Heart left ventricle (tissue), 16 donors: ENCODE measurements at regions not wholly inside any gene's neighbourhood (a gene's known extent, or its start where the extent isn't known, plus 50 kb on each side); places are given as distances from the start of the nearest gene placed in this dataset.
A peak's percentile ranks its signal among the peaks of the same experiment; 100 is the strongest.

ENCODE experiments used
- ATAC-seq, 4 donors: fragments of 200-7000 bp; cut with Tn5 transposase; one replicate each; pipeline ENCODE4 v1.9.1; 2020 to 2022; ENCODE audit warnings: moderate library complexity in 4 of 4, mild to moderate bottlenecking in 3 of 4, moderate number of reproducible peaks in 1 of 4
- DNase-seq, 5 donors: peaks; one replicate each; pipeline ENCODE4 v3.0.0-alpha.2; 2020
- H3K27ac ChIP-seq, 12 donors: fragments of 200-600 bp; sonication (generic) in 4 of 12; one replicate each; pipeline versions ENCODE4 v1.5.0 to v1.8.0; 2016 to 2022; ENCODE audit warnings: mild to moderate bottlenecking in 2 of 12
- H3K27me3 ChIP-seq, 9 donors: fragments of 200-600 bp; sonication (generic) in 2 of 9; one replicate each; pipeline versions ENCODE4 v1.5.1 to v1.8.0; 2016 to 2022; ENCODE audit warnings: mild to moderate bottlenecking in 3 of 9
- H3K36me3 ChIP-seq, 9 donors: fragments of 200-600 bp; sonication (generic) in 2 of 9; one replicate each; pipeline versions ENCODE4 v1.5.0 to v1.8.0; 2018 to 2022; ENCODE audit warnings: mild to moderate bottlenecking in 2 of 9
- H3K4me1 ChIP-seq, 12 donors: fragments of 200-600 bp; sonication (generic) in 4 of 12; one replicate each; pipeline versions ENCODE4 v1.5.0 to v1.8.0; 2016 to 2022; ENCODE audit warnings: mild to moderate bottlenecking in 3 of 12
- H3K4me3 ChIP-seq, 12 donors: fragments of 200-600 bp; sonication (generic) in 4 of 12; one replicate each; pipeline versions ENCODE4 v1.5.0 to v1.8.0; 2017 to 2022; ENCODE audit warnings: mild to moderate bottlenecking in 9 of 12, moderate library complexity in 4 of 12
- H3K9me3 ChIP-seq, 12 donors: fragments of 200-600 bp; sonication (generic) in 4 of 12; one replicate each; pipeline versions ENCODE4 v1.5.0 to v1.8.0; 2016 to 2022; ENCODE audit warnings: mild to moderate bottlenecking in 1 of 12
- POLR2A ChIP-seq, 2 donors: fragments of 450-650 bp; IDR thresholded peaks; one replicate each; pipeline ENCODE4 v1.6.1; 2017; ENCODE audit warnings: antibody characterized with exemption in 2 of 2, mild to moderate bottlenecking in 2 of 2, moderate library complexity in 2 of 2
- WGBS, 4 donors: extraction: QIAGEN DNeasy Blood & Tissue Kit in 2 of 4; methylation state at CpG; one replicate each; pipeline versions ENCODE4 v1.1.5 to v1.1.7; 2013 to 2018; 5-methylcytosine and 5-hydroxymethylcytosine counted together
- intact Hi-C, 10 donors: fragments of 100-400 bp; cut with DNase I; formaldehyde crosslinking; loops; one replicate each; pipeline versions ENCODE4 v1.11.1 to v1.14.2; 2022
- TF ChIP-seq, protein P1 (sequence below), 12 donors: fragments of 200-600 bp; sonication (generic) in 4 of 12; IDR thresholded peaks; one replicate each; pipeline versions ENCODE4 v1.5.0 to v1.8.0; 2018 to 2022; ENCODE audit warnings: antibody characterized with exemption in 12 of 12, mild to moderate bottlenecking in 5 of 12
- donor health status: ischemic (EF 13 %, LVEDD 7.1; RV severe dilation, severe dysfunction).
- donor health status: healthy with polysubstance abuse.
- donor health status: DM: no; HTN: yes; CAD: no.
- donor health status: DM: no; HTN: no; CAD: no.
- donor health status: ischemic (EF 25% LVEDD 6.9; RV normal size, moderate dysfunction).
- donor health status: ischemic (EF 25% LVEDD 5.7; RV mildly dilated, moderate dysfunction).
- donor health status: healthy.
- donor health status: DM: yes; HTN: yes; CAD: no.
- donor health status: ischemic (EF 35%, LVEDD 5.7; RV mildly dilated, moderate dysfunction).
- donor health status: nonischemic (EF 11% LVEDD 7.7; RV severe dilation, severe dysfunction).
- donor health status: DM: yes; HTN: yes; CAD: no.
- donor health status: PGD.
- donor health status: ischemic (EF 29% LVEDD 5.4; RV normal size, mild dysfunction).
- donor health status: nonischemic (EF 23%, LVEDD 6.1; RV moderate dilation, normal function).

DNA sequence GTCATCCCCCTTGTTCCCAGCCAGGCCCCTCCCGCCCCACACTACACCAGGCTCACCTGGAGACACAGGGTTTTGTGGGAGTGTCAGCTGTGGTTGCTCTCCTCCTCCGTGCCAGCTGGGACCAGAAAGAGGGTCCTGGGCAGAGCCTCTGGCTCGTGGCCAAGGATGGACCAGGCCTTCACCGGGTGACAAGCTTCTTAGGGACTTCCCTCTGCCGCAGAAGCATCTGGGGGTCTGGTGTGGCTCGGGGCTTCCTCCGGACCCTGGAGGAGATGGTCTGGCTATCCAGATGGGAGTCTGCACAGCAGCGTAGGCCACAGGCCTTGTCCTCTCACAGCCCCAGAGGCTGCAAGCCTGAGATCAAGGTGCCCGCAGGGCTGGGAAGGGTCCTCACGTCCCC is 63.8 kb upstream of the CFAP46 start:
- Histone ChIP-seq H3K27ac (peak overlapping the region in 1 of 12 donors; percentile 27), H3K36me3 (no peaks in the 10 kb centered on the region), H3K4me3 (no peak overlapping the region), H3K9me3 (no peaks in the 10 kb centered on the region), H3K27me3 (peaks cover 0 to 9% (median 0%) of the 10 kb centered on the region in 9 donors), H3K4me1 (peaks cover 0 to 18% (median 2%) of the 10 kb centered on the region in 12 donors)
- intact Hi-C loops, result no loop called here
- DNase-seq (no peak), ATAC-seq (no peak)
- TF ChIP-seq POLR2A (IDR thresholded peaks at IDR 0.05), result no peak
- TF ChIP-seq, protein P1, sequence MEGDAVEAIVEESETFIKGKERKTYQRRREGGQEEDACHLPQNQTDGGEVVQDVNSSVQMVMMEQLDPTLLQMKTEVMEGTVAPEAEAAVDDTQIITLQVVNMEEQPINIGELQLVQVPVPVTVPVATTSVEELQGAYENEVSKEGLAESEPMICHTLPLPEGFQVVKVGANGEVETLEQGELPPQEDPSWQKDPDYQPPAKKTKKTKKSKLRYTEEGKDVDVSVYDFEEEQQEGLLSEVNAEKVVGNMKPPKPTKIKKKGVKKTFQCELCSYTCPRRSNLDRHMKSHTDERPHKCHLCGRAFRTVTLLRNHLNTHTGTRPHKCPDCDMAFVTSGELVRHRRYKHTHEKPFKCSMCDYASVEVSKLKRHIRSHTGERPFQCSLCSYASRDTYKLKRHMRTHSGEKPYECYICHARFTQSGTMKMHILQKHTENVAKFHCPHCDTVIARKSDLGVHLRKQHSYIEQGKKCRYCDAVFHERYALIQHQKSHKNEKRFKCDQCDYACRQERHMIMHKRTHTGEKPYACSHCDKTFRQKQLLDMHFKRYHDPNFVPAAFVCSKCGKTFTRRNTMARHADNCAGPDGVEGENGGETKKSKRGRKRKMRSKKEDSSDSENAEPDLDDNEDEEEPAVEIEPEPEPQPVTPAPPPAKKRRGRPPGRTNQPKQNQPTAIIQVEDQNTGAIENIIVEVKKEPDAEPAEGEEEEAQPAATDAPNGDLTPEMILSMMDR (IDR thresholded peaks at IDR 0.05), result no peak
- WGBS, 4 donors, result 84 to 88% (median 87%) methylated on average over 9 to 10 of the region's 10 CpGs

DNA sequence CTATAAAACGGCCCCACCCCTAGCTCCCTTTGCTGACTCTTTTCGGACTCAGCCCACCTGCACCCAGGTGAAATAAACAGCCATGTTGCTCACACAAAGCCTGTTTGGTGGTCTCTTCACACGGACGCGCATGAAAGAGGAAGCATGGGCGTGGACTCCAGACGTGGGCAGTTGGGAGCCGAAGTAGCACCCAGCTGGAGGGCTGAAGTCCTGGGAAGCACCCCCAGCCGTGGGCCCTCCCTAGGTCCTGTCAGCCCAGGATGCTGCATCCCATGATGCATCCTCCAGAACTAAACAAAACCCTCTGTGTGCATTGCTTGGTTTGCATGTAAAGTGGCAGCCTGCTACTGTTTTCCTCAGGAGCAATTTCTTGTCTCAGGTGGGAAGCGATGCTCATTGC is 62.1 kb upstream of the CFAP46 start:
- peaks cover 0 to 12% (median 2%) of the 10 kb centered on the region in 12 donors for H3K4me1 ChIP-seq
- WGBS, 4 donors, result 74 to 88% (median 76%) methylated on average over 9 to 10 of the region's 10 CpGs
- DNase-seq, result no peak

DNA sequence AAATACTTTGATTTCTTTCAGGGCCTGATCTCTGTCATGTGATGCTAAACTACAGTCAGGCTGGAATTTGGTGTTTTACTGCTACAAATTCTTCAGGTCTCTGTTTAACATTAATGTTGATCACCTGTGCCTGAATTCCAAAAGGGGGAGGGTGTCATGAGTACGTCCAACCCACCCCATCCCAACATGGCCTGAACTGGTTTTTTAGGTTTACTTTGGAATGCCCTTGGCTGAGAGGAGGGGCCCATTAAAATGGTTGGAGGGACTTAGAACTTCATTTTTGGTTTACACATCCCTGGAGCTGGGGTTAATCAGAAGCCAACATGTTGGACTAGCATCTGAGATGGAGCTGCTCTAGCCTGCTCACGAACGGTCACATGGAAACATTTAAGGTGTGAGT is 60.8 kb upstream of the CFAP46 start:
- Histone ChIP-seq H3K4me3 (no peak overlapping the region), H3K4me1 (no peaks in the 10 kb centered on the region), H3K36me3 (no peaks in the 10 kb centered on the region), H3K27me3 (peaks cover 0 to 25% (median 0%) of the 10 kb centered on the region in 9 donors), H3K9me3 (no peaks in the 10 kb centered on the region), H3K27ac (no peak overlapping the region)
- WGBS, 4 donors, result 71 to 89% (median 84%) methylated on average over 3 of the region's 3 CpGs
- ATAC-seq (no peak), DNase-seq (no peak)
- intact Hi-C loops, result no loop called here
- TF ChIP-seq POLR2A (IDR thresholded peaks at IDR 0.05), result no peak
- TF ChIP-seq, protein P1 (IDR thresholded peaks at IDR 0.05), result no peak

More for the DNA sequence above, 62.1 kb upstream of the CFAP46 start:
- no peak overlapping the region for H3K27ac ChIP-seq
- H3K36me3 ChIP-seq, result no peaks in the 10 kb centered on the region
- H3K4me3 ChIP-seq, result no peak overlapping the region
- intact Hi-C loops, result no loop called here
- H3K9me3 ChIP-seq, result no peaks in the 10 kb centered on the region
- ATAC-seq, result no peak
- no peak for TF ChIP-seq POLR2A (IDR thresholded peaks at IDR 0.05)
- TF ChIP-seq, protein P1 (IDR thresholded peaks at IDR 0.05), result no peak
- H3K27me3 ChIP-seq, result peaks cover 0 to 24% (median 0%) of the 10 kb centered on the region in 9 donors

DNA sequence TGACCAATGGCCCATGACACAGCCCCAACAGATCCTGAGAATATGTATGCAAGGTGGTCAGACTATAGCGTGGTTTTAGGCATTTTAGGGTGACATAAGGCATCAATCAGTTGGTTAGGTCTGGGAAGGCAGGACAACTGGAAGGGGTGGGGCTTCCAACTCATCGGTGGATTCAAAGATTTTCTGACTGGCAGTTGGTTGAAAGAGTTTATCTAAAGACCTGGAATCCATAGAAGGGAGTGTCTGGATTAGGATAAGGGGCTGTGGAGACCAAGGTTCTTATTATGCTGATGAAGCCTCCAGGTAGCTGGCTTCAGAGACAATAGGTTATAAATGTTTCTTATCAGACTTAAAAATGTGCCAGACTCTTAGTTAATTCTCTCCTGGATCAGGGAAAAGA is 60.3 kb upstream of the CFAP46 start:
- Histone ChIP-seq H3K27me3 (peaks cover 0 to 25% (median 0%) of the 10 kb centered on the region in 9 donors), H3K27ac (no peak overlapping the region), H3K4me1 (no peaks in the 10 kb centered on the region), H3K9me3 (no peaks in the 10 kb centered on the region), H3K4me3 (no peak overlapping the region), H3K36me3 (no peaks in the 10 kb centered on the region)
- ATAC-seq (no peak), DNase-seq (no peak)
- intact Hi-C loops, result no loop called here
- 52 to 59% (median 56%) methylated on average over 2 of the region's 2 CpGs for WGBS, 4 donors
- no peak for TF ChIP-seq POLR2A (IDR thresholded peaks at IDR 0.05)
- TF ChIP-seq, protein P1 (IDR thresholded peaks at IDR 0.05), result no peak
